ENCODE measurements at regions not wholly inside any gene's neighbourhood (a gene's known extent, or its start where the extent isn't known, plus 50 kb on each side); places are given as distances from the start of the nearest gene placed in this dataset.

GRCh38 chr14:71460091-71460490 lies 472.1 kb upstream of the RGS6 start:
- TF ChIP-seq ZNF274 (IDR thresholded peaks at IDR 0.05; ENCODE audit: low read depth, low read length) (no peak), SUZ12 (IDR thresholded peaks at IDR 0.05; ENCODE audit: extremely low read depth, insufficient read depth, insufficient read length) (no peak)
